NB4 (cell line): ENCODE measurements at regions not wholly inside any gene's neighbourhood (a gene's known extent, or its start where the extent isn't known, plus 50 kb on each side); places are given as distances from the start of the nearest gene placed in this dataset.
"Not testable (repeated sequence)": the region's sequence is repeated elsewhere in the genome, so short reads cannot be mapped to it uniquely, and the experiment has no call there.

Experiments used
- DNase-seq: peaks from one replicate; pipeline ENCODE4 v3.0.0; 2010; ENCODE audit warnings: low read depth
- H3K4me3 ChIP-seq: one replicate; pipeline ENCODE4 v1.5.1; 2011; ENCODE audit warnings: mild to moderate bottlenecking, low read depth, low read length, moderate library complexity
- CTCF ChIP-seq: IDR thresholded peaks from one replicate; pipeline ENCODE4 v1.5.1; 2012; ENCODE audit warnings: low read depth, low read length
- MAX ChIP-seq: IDR thresholded peaks from 2 replicates; pipeline ENCODE4 v1.6.1; 2011; ENCODE audit warnings: low read depth, low read length
- MYC ChIP-seq: IDR thresholded peaks from 2 replicates; pipeline ENCODE4 v1.6.1; 2011; ENCODE audit warnings: low read depth, low read length
- POLR2A ChIP-seq: IDR thresholded peaks from 2 replicates; pipeline ENCODE4 v1.6.1; 2011; ENCODE audit warnings: mild to moderate bottlenecking; ENCODE audit not compliant: insufficient read length; ENCODE audit errors: extremely low read depth

GRCh38 chr22:11042116-11042515 is 4485.9 kb upstream of the OR11H1 start:
- no peak for TF ChIP-seq MYC
- TF ChIP-seq MAX, result no peak
- TF ChIP-seq POLR2A, result no peak
- TF ChIP-seq CTCF, result no peak
- H3K4me3 ChIP-seq, result no peak overlapping the region
- no peak for DNase-seq

DNA sequence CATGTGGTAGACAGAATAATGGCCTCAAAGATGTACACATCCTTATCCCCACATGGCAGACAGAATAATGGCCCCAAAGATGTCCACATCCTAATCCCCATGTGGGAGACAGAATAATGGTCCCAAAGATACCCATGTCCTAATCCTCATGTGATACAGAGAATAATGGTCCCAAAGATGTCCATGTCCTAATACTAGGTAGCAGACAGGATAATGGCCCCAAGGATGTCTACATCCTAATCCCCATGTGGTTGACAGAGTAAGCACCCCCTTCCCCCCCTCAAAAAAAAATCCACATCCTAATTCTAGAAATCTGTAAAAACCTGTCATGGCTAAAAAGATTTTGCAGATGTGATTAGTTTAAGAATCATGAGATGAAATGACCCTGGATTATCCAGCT is 4484.7 kb upstream of the OR11H1 start:
- not testable (repeated sequence) for DNase-seq, H3K4me3 ChIP-seq

GRCh38 chr22:11048884-11049283 is 4479.1 kb upstream of the OR11H1 start:
- not testable (repeated sequence) for H3K4me3 ChIP-seq, DNase-seq

GRCh38 chr22:11050226-11050625 is 4477.8 kb upstream of the OR11H1 start:
- not testable (repeated sequence) for H3K4me3 ChIP-seq, DNase-seq

DNA sequence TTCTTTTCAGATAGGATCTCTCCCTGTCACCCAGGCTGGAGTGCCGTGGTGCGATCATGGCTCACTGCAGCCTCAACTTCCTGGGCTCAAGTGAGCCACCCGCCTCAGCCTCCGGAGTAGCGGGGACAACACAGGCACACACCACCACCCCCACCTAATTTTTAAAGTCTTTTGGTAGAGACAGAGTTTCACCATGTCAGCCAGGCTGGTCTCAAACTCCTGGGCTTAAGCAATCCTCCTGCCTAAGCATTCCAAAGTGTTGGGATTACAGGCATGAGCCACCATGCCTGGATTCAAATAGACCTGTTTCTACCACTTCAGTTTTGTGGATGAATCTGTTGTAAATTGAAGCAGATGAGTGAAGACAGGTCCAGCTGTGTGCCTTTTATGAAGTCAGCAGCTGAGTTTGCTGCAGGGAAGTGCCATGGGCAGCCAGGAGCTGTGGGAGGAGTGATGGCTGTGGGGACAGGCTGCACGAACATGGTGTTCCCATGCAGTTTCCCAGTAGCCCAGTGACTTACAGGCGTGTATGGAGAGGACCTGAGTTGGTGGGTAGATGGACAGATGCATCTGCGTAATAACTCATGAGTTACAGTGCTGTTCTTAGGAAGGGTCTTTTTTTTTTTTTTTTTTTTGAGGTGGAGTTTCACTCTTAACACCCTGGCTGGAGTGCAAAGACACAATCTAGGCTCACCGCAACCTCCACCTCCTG is 4476.4 kb upstream of the OR11H1 start:
- DNase-seq, H3K4me3 ChIP-seq: not testable (repeated sequence)

DNA sequence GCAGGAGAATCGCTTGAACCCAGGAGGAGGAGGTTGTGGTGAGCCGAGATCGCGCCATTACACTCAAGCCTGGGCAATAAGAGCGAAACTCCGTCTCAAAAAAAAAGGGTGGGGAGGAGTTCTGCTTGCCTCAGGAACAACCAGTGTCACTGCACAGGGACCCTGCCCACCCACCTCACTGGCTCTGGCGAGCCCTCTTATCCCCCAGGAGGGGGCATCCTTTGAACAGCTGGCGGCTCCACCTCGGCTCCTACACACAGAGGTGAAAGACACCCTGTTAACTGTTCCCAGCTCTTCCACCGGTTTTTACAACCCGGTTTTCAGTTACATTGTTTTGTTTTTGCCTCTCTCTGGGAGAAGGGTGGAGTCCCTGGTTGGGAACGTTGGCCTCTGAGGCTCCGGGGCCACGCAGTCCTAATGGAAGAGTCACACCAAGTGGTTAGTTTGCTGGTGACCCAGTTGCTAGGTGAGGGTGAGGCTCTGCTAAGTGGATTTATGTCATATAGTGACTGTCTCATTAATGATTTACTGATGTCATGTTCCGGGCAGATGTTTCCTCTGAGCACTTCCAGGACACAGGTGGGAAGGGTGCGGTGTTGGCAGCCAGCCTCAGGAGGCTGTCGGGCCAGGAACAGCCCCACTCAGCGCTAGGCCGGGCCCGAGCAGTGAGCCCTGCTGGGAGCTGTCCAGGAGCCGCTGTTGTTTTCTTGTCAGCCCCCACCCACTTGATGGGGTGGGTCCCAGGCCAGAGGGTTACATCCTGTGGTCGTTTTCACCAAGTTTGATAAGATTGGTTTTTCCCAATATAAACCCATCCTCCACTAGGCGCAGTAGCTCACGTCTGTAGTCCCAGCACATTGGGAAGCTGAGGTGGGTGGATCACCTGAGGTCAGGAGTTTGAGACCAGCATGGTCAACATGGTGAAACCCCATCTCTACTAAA is 4474.3 kb upstream of the OR11H1 start:
- TF ChIP-seq CTCF, result peak; percentile 12
- not testable (repeated sequence) for DNase-seq, H3K4me3 ChIP-seq

DNA sequence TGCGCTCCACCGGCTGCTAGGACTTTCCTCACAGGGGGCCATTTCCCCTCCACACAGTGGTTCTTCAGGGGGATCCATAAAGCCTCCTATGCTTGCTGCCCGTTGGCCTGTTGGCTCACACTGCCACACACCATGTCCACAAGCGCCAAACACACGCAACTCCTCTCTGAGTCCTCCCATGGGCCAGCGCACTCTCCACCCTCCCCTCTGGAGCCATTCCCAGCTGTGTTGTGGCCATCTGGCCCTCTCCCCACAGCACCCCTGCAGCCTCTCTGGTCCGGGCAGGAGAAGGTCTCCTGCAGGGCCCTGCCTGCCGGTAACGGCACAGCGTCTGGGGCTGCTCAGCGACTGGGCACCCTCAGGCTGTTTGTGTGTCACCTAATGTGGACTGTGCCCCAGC is 4473.3 kb upstream of the OR11H1 start:
- H3K4me3 ChIP-seq, DNase-seq: not testable (repeated sequence)

GRCh38 chr22:11055176-11055575 is 4472.8 kb upstream of the OR11H1 start:
- not testable (repeated sequence) for DNase-seq, H3K4me3 ChIP-seq

GRCh38 chr22:11057955-11058547 is 4469.9 kb upstream of the OR11H1 start:
- H3K4me3 ChIP-seq, result not testable (repeated sequence)

GRCh38 chr22:11059129-11059528 is 4468.9 kb upstream of the OR11H1 start:
- not testable (repeated sequence) for DNase-seq, H3K4me3 ChIP-seq

More at GRCh38 chr22:11057955-11058547, 4469.9 kb upstream of the OR11H1 start:
- not testable (repeated sequence) for DNase-seq

- DNase-seq, result not testable (repeated sequence)
These were observed 4467.2 kb upstream of the OR11H1 start for GRCh38 chr22:11060797-11061196.

DNA sequence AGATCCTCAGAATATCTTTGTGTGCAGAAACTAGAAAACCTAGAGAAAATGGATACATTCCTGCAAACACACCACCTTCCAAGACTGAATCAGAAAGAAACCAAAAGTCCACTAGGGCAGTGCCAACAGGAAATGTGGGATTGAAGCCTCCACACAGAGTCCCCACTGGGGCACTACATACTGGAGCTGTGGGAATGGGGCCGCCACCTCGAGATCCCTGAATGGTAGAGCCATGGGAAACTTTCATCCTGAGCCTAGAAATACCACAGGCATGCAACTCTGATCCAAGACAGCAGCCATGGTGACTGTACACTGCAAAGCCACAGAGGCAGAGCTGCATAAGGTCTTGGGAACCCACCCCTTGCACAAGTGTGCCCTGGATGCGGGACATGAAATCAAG is 4465.5 kb upstream of the OR11H1 start:
- not testable (repeated sequence) for H3K4me3 ChIP-seq, DNase-seq

More at GRCh38 chr22:11060797-11061196, 4467.2 kb upstream of the OR11H1 start:
- H3K4me3 ChIP-seq, result not testable (repeated sequence)

DNA sequence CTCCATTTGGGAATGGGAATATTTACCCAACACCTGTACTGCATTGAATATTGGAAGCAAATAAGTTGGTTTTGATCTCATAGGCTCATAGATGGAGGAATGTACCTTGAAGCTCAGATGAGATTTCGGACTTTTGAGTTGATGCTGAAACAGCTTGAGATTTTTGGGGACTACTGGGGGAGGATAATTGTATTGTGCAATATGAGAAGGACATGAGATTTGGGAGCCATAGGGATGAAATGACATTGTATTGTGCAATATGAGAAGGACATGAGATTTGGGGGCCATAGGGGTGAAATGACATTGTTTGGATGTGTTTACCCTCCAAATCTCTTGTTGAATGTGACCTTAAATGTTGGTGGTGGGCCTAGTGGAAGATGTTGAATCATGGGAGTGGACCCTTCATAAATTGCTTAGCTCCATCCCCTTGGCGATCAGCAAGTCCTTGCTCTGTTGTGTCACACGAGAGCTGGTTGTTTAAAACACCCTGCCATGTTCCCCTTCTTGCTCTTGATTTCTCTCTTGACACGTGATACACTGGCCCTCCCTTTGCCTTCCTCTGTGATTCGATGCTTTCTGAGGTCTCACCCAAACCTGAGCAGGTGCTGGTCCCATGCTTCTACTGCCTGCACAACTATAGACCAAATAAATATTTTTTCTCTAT is 4464.8 kb upstream of the OR11H1 start:
- H3K4me3 ChIP-seq, DNase-seq: not testable (repeated sequence)

DNA sequence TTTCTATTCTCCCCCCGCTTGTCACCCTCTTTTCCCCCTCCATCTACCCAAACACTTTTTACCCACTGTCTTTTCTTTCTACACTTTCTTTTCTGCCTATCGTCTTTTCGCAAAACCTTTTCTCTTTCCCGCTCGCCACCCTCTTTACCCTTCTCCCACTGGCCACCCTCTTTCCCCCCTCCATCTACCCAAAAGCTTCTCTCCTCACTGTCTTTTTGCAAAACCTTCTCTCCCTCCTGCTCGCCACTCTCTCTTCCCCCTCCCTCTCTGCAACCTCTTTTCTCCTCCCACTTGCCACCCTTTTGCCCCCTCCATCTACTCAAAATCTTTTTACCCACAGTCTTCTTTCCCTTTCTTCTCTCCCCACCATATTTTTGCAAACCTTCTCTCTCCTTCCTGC is 4462.8 kb upstream of the OR11H1 start:
- DNase-seq, H3K4me3 ChIP-seq: not testable (repeated sequence)

- DNase-seq, H3K4me3 ChIP-seq: not testable (repeated sequence)
These were observed 4462.0 kb upstream of the OR11H1 start for GRCh38 chr22:11065876-11066457.
